ENCODE measurements at regions not wholly inside any gene's neighbourhood (a gene's known extent, or its start where the extent isn't known, plus 50 kb on each side); places are given as distances from the start of the nearest gene placed in this dataset.

DNA sequence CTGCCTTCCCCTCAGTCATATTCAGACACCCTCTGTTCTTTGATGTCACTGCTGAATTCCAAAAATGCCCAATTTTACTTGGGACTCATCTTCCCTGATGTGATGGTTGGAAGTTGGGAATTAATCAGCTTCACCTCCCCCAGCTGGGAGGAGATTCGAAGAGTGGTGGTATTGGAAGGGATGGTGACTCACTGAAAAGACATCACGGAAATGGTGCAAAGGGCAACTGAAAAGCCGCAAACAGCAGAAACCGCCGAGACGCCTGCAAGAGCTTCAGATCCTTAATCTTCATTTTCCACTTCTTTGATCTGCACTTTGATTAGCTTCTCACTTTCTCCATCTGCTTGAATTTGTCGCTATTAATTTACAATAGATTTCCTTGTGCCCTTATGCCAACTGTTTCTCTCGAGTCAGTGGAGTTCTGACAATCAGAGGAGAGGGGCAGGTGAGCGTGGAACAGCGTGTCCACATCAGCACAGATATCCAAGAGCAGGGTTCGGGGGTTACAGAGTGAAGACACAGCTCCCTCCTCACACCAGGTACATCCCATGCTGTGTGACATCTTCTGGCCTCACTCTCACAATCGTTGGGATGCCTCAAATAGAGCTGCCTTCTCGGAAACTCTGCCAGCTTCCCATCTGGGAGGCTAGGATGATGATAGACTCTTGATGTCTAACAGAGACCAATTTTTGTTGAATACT is 325.4 kb downstream of the BRD1 start:
- ATAC-seq (no peak), DNase-seq (no peak)
- TF ChIP-seq, protein P1, sequence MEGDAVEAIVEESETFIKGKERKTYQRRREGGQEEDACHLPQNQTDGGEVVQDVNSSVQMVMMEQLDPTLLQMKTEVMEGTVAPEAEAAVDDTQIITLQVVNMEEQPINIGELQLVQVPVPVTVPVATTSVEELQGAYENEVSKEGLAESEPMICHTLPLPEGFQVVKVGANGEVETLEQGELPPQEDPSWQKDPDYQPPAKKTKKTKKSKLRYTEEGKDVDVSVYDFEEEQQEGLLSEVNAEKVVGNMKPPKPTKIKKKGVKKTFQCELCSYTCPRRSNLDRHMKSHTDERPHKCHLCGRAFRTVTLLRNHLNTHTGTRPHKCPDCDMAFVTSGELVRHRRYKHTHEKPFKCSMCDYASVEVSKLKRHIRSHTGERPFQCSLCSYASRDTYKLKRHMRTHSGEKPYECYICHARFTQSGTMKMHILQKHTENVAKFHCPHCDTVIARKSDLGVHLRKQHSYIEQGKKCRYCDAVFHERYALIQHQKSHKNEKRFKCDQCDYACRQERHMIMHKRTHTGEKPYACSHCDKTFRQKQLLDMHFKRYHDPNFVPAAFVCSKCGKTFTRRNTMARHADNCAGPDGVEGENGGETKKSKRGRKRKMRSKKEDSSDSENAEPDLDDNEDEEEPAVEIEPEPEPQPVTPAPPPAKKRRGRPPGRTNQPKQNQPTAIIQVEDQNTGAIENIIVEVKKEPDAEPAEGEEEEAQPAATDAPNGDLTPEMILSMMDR (IDR thresholded peaks at IDR 0.05), result no peak

DNA sequence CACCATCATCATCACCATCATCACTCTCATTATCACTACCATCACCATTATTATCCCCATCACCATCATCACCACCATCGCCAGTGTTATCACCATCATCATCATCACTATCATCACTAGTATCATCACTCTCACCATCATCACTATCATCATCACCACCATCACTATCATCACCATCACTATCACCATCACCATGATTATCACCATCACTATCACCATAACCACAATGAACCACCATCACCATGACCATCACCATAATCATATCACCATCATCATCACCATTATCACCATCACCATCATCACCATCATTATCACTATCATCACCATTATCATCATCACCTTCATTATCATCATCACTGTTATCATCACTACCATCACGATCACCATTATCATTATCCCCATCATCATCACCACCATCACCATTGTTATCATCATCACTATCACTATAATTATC is 326.7 kb downstream of the BRD1 start:
- Histone ChIP-seq H3K27ac (no peak overlapping the region), H3K36me3 (no peaks in the 10 kb centered on the region), H3K4me3 (no peak overlapping the region), H3K27me3 (no peaks in the 10 kb centered on the region), H3K9me3 (peaks cover 0 to 7% of the 10 kb centered on the region in 2 donors), H3K4me1 (no peaks in the 10 kb centered on the region)
- TF ChIP-seq, protein P1 (IDR thresholded peaks at IDR 0.05), result no peak
- ATAC-seq (no peak), DNase-seq (no peak)
- intact Hi-C loops (cut with DNase I), result no loop called here

More for the DNA sequence above, 325.4 kb downstream of the BRD1 start:
- Histone ChIP-seq H3K27ac (no peak overlapping the region), H3K4me1 (no peaks in the 10 kb centered on the region), H3K36me3 (no peaks in the 10 kb centered on the region), H3K4me3 (no peak overlapping the region), H3K27me3 (no peaks in the 10 kb centered on the region), H3K9me3 (no peaks in the 10 kb centered on the region)
- intact Hi-C loops (cut with DNase I), result no loop called here

DNA sequence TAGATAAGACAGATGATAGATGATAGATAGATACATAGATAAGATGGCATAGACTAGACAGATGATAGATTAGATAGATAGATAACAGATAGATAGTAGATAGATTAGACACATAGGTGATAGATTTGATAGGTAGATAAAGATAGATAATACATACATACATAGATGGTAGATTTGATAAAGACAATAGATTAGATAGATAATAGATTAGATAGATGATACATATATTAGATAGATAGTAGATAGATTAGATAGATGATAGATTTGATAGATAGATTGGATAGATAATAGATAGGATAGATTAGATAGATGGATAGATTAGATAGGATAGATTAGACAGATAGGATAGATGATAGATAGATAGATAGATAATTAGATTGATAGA is 327.6 kb downstream of the BRD1 start:
- intact Hi-C loops (cut with DNase I), result no loop called here
- Histone ChIP-seq H3K4me3 (no peak overlapping the region), H3K27ac (no peak overlapping the region), H3K27me3 (no peaks in the 10 kb centered on the region), H3K9me3 (peaks cover 0 to 7% of the 10 kb centered on the region in 2 donors), H3K4me1 (no peaks in the 10 kb centered on the region), H3K36me3 (no peaks in the 10 kb centered on the region)
- no peak for DNase-seq
- TF ChIP-seq, protein P1 (IDR thresholded peaks at IDR 0.05), result no peak
- ATAC-seq, result no peak

DNA sequence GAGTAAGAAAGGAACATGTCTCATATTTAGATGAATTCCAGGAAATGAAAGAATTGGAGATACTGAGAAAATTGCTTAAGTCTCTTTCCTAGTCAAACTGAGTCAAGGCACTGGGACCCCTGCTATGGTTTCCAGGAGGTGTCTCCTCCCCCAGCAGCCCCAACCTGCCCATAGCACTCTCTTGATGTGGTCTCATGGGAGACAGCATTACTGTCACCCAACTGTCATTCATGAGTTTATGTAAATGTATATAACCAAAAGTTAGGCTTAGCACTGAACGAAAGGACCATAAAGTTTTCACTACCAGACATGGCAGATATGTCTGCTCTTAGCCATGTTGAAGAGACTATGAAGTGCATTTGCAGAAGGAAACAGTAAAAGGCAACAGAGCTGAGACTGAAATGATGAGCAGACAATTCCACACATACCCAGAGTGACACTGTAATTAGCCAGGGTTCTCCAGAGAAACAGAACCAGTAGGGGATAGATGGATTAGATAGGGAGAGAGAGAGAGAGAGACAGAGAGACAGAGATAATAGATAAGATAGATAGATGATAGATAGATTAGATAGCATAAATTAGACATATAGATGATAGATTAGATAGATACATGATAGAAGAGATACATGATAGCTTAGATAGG is 328.1 kb downstream of the BRD1 start:
- H3K4me1 ChIP-seq, result no peaks in the 10 kb centered on the region
- intact Hi-C loops (cut with DNase I), result no loop called here
- no peak for DNase-seq
- H3K36me3 ChIP-seq, result no peaks in the 10 kb centered on the region
- H3K27ac ChIP-seq, result no peak overlapping the region
- no peak overlapping the region for H3K4me3 ChIP-seq
- peaks cover 0 to 7% of the 10 kb centered on the region in 2 donors for H3K9me3 ChIP-seq
- H3K27me3 ChIP-seq, result no peaks in the 10 kb centered on the region
- no peak for ATAC-seq
- TF ChIP-seq, protein P1 (IDR thresholded peaks at IDR 0.05), result no peak

DNA sequence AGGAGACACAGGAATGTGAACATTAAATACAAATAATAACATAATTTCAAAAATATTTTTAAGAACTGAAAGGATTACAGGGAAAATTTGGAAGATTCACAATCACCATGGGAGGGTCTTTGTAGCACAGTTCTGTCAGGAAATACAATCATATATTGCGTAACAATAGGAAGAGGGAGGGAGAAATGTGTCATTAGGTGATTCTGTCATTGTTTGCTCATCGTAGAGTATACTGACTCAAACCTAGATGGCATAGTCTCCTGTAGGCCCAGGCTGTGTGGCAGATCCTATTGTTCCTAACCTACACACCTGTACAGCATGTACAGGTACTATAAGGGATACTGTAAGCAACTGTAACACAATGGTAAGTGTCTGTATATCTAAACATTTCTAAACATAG is 330.4 kb downstream of the BRD1 start:
- no peak for ATAC-seq
- no peaks in the 10 kb centered on the region for H3K4me1 ChIP-seq

More for the DNA sequence above, 330.4 kb downstream of the BRD1 start:
- DNase-seq, result no peak
- Histone ChIP-seq H3K9me3 (peaks cover 0 to 7% of the 10 kb centered on the region in 2 donors), H3K36me3 (no peaks in the 10 kb centered on the region), H3K27me3 (no peaks in the 10 kb centered on the region), H3K27ac (no peak overlapping the region), H3K4me3 (no peak overlapping the region)
- TF ChIP-seq, protein P1 (IDR thresholded peaks at IDR 0.05), result no peak
- intact Hi-C loops (cut with DNase I), result no loop called here

Measured in left lung (tissue), 4 donors.